Uterus (tissue), 3 donors: ENCODE measurements at regions not wholly inside any gene's neighbourhood (a gene's known extent, or its start where the extent isn't known, plus 50 kb on each side); places are given as distances from the start of the nearest gene placed in this dataset.
A peak's percentile ranks its signal among the peaks of the same experiment; 100 is the strongest.

ENCODE experiments used
- DNase-seq, 2 donors: peaks; one replicate each; pipeline ENCODE4 v3.0.0-alpha.2; 2019 to 2020
- H3K27ac ChIP-seq, 2 donors: fragments of 200-600 bp; sonication (generic); 1 replicate in 1 of 2; 2 replicates in 1 of 2; pipeline ENCODE4 v1.5.1; 2016 to 2018
- H3K27me3 ChIP-seq, 2 donors: fragments of 200-600 bp; sonication (generic); one replicate each; pipeline ENCODE4 v1.5.1; 2018 to 2019; ENCODE audit warnings: control low read depth in 1 of 2
- H3K36me3 ChIP-seq, 2 donors: fragments of 200-600 bp; sonication (generic); one replicate each; pipeline ENCODE4 v1.5.1; 2019; ENCODE audit warnings: control low read depth in 1 of 2
- H3K4me1 ChIP-seq, 2 donors: fragments of 200-600 bp; sonication (generic); one replicate each; pipeline ENCODE4 v1.5.1; 2018 to 2019; ENCODE audit warnings: control low read depth in 1 of 2
- H3K4me3 ChIP-seq, 2 donors: fragments of 200-600 bp; sonication (generic); 1 replicate in 1 of 2; 2 replicates in 1 of 2; pipeline ENCODE4 v1.5.1; 2018 to 2019; ENCODE audit warnings: mild to moderate bottlenecking in 1 of 2
- H3K9me3 ChIP-seq, 2 donors: fragments of 200-600 bp; sonication (generic); one replicate each; pipeline ENCODE4 v1.5.1; 2019; ENCODE audit warnings: control low read depth in 1 of 2
- CTCF ChIP-seq, 4 experiments: fragments of 200-600 bp in 2 of 4; fragments of 450-650 bp in 2 of 4; sonication (generic) in 2 of 4; IDR thresholded peaks; one replicate each; pipeline ENCODE4 v1.5.1; 2016 to 2019; ENCODE audit warnings: antibody characterized with exemption in 4 of 4, mild to moderate bottlenecking in 2 of 4, moderate library complexity in 1 of 4
- POLR2A ChIP-seq, 2 donors: fragments of 450-650 bp; IDR thresholded peaks; one replicate each; pipeline ENCODE4 v1.6.1; 2016; ENCODE audit warnings: antibody characterized with exemption in 2 of 2, mild to moderate bottlenecking in 1 of 2, moderate library complexity in 1 of 2
- intact Hi-C: fragments of 100-400 bp; cut with DNase I; formaldehyde crosslinking; loops from one replicate; pipeline ENCODE4 v1.15.1; 2023; ENCODE audit warnings: low total_unique reads
- donor health status: DM: yes; HTN: yes; CAD: no.

GRCh38 chr3:145898487-145898886, 262.5 kb downstream of the PLOD2 start:
- no peaks in the 10 kb centered on the region for H3K36me3 ChIP-seq
- no peak for DNase-seq
- H3K4me3 ChIP-seq = peak overlapping the region; percentile 3 to 5
- intact Hi-C loops = no loop called here
- TF ChIP-seq POLR2A (IDR thresholded peaks at IDR 0.05) (no peak), CTCF (IDR thresholded peaks at IDR 0.05) (no peak)
- no peaks in the 10 kb centered on the region for H3K4me1 ChIP-seq
- H3K27me3 ChIP-seq = no peaks in the 10 kb centered on the region
- H3K9me3 ChIP-seq = no peaks in the 10 kb centered on the region
- H3K27ac ChIP-seq = peak overlapping the region in 1 of 2 donors; percentile 5

GRCh38 chr3:145899241-145899640, 261.7 kb downstream of the PLOD2 start:
- Histone ChIP-seq H3K4me1 (no peaks in the 10 kb centered on the region), H3K27ac (no peak overlapping the region), H3K36me3 (no peaks in the 10 kb centered on the region), H3K4me3 (no peak overlapping the region), H3K9me3 (no peaks in the 10 kb centered on the region), H3K27me3 (no peaks in the 10 kb centered on the region)
- TF ChIP-seq CTCF (IDR thresholded peaks at IDR 0.05) = no peak
- no peak for TF ChIP-seq POLR2A (IDR thresholded peaks at IDR 0.05)
- intact Hi-C loops = no loop called here
- no peak for DNase-seq

GRCh38 chr3:145900056-145900829, 260.7 kb downstream of the PLOD2 start:
- DNase-seq = no peak
- no peaks in the 10 kb centered on the region for H3K4me1 ChIP-seq
- H3K36me3 ChIP-seq = no peaks in the 10 kb centered on the region
- intact Hi-C loops = no loop called here
- no peaks in the 10 kb centered on the region for H3K9me3 ChIP-seq
- H3K27me3 ChIP-seq = no peaks in the 10 kb centered on the region
- H3K27ac ChIP-seq = no peak overlapping the region
- no peak overlapping the region for H3K4me3 ChIP-seq
- no peak for TF ChIP-seq CTCF (IDR thresholded peaks at IDR 0.05)
- no peak for TF ChIP-seq POLR2A (IDR thresholded peaks at IDR 0.05)

- H3K4me3 ChIP-seq = no peak overlapping the region
- no peaks in the 10 kb centered on the region for H3K4me1 ChIP-seq
- TF ChIP-seq CTCF (IDR thresholded peaks at IDR 0.05) = no peak
- TF ChIP-seq POLR2A (IDR thresholded peaks at IDR 0.05) = no peak
- H3K36me3 ChIP-seq = no peaks in the 10 kb centered on the region
- intact Hi-C loops = no loop called here
- H3K27ac ChIP-seq = no peak overlapping the region
- no peaks in the 10 kb centered on the region for H3K27me3 ChIP-seq
- H3K9me3 ChIP-seq = no peaks in the 10 kb centered on the region
- DNase-seq = no peak
Observed at GRCh38 chr3:145902166-145902565, 258.8 kb downstream of the PLOD2 start.

- TF ChIP-seq CTCF (IDR thresholded peaks at IDR 0.05) (no peak), POLR2A (IDR thresholded peaks at IDR 0.05) (no peak)
- Histone ChIP-seq H3K27me3 (no peaks in the 10 kb centered on the region), H3K9me3 (peaks cover 0 to 2% of the 10 kb centered on the region in 2 donors), H3K27ac (no peak overlapping the region), H3K36me3 (no peaks in the 10 kb centered on the region), H3K4me1 (no peaks in the 10 kb centered on the region), H3K4me3 (no peak overlapping the region)
- DNase-seq = no peak
- intact Hi-C loops = no loop called here
Observed at GRCh38 chr3:145903472-145904013, 257.4 kb downstream of the PLOD2 start.
